ENCODE measurements at regions not wholly inside any gene's neighbourhood (a gene's known extent, or its start where the extent isn't known, plus 50 kb on each side); places are given as distances from the start of the nearest gene placed in this dataset.
"Not testable (repeated sequence)": the region's sequence is repeated elsewhere in the genome, so short reads cannot be mapped to it uniquely, and the experiment has no call there.

- DNase-seq, result no peak
Observed at GRCh38 chr2:105567996-105568494, 169.2 kb upstream of the FHL2 start.

GRCh38 chr2:105563000-105563719, 164.3 kb upstream of the FHL2 start:
- DNase-seq, result no peak

GRCh38 chr2:105561401-105561800, 162.6 kb upstream of the FHL2 start:
- DNase-seq, result no peak

GRCh38 chr2:105560157-105560556, 161.3 kb upstream of the FHL2 start:
- DNase-seq, result no peak

GRCh38 chr2:105557021-105557920, 158.4 kb upstream of the FHL2 start:
- no peak for DNase-seq

- DNase-seq, result no peak
Observed at GRCh38 chr2:105556366-105556765, 157.5 kb upstream of the FHL2 start.

- no peak for DNase-seq
Observed at GRCh38 chr2:105554235-105554634, 155.4 kb upstream of the FHL2 start.

GRCh38 chr2:105553538-105554196, 154.8 kb upstream of the FHL2 start:
- no peak for DNase-seq

GRCh38 chr2:105546628-105546974, 147.8 kb upstream of the FHL2 start:
- no peak for DNase-seq

GRCh38 chr2:105545730-105546627, 147.1 kb upstream of the FHL2 start:
- peak; percentile 41 for DNase-seq

GRCh38 chr2:105544591-105545377, 145.9 kb upstream of the FHL2 start:
- no peak for DNase-seq

- no peak for DNase-seq
Observed at GRCh38 chr2:105541189-105542050, 142.6 kb upstream of the FHL2 start.

- DNase-seq, result no peak
Observed at GRCh38 chr2:105540642-105541041, 141.8 kb upstream of the FHL2 start.

GRCh38 chr2:105539331-105539730, 140.5 kb upstream of the FHL2 start:
- DNase-seq, result no peak

- DNase-seq, result no peak
Observed at GRCh38 chr2:105538840-105539239, 140.0 kb upstream of the FHL2 start.

- no peak for DNase-seq
Observed at GRCh38 chr2:105537920-105538319, 139.1 kb upstream of the FHL2 start.

GRCh38 chr2:105537466-105537865, 138.6 kb upstream of the FHL2 start:
- DNase-seq, result no peak

GRCh38 chr2:105536175-105536574, 137.3 kb upstream of the FHL2 start:
- DNase-seq, result no peak

- not testable (repeated sequence) for DNase-seq
Observed at GRCh38 chr2:105529258-105529657, 130.4 kb upstream of the FHL2 start.
